ENCODE measurements at regions not wholly inside any gene's neighbourhood (a gene's known extent, or its start where the extent isn't known, plus 50 kb on each side); places are given as distances from the start of the nearest gene placed in this dataset.
"Not testable (repeated sequence)": the region's sequence is repeated elsewhere in the genome, so short reads cannot be mapped to it uniquely, and the experiment has no call there.

GRCh38 chr10:129213256-129213655, 253.8 kb upstream of the MGMT start:
- DNase-seq = no peak

GRCh38 chr10:129213996-129214395, 253.0 kb upstream of the MGMT start:
- DNase-seq = not testable (repeated sequence)

- DNase-seq = no peak
Observed at GRCh38 chr10:129219364-129219763, 247.7 kb upstream of the MGMT start.

GRCh38 chr10:129222436-129222835, 244.6 kb upstream of the MGMT start:
- no peak for DNase-seq

- no peak for DNase-seq
Observed at GRCh38 chr10:129223363-129223762, 243.7 kb upstream of the MGMT start.

DNA sequence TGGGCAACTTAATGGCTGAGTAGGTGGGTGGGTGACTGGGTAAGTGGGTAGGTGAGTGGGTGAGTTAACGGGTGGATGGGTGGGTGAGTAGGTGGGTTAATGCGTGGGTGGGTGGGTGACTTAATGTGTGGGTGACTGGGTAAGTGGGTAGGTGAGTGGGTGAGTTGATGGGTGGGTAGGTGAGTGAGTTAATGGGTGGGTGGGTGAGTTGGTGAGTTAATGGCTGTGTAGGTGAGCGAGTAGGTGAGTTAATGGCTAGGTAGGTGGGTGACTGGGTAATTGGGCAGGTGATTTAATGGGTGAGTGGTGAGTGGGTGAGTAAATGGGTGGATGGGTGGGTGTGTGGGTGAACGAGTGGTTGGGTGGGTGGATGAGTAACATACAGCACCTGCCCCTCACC, 243.0 kb upstream of the MGMT start:
- DNase-seq = no peak

- no peak for DNase-seq
Observed at GRCh38 chr10:129231821-129232220, 235.2 kb upstream of the MGMT start.

- DNase-seq = no peak
Observed at GRCh38 chr10:129233351-129234148, 233.5 kb upstream of the MGMT start.

DNA sequence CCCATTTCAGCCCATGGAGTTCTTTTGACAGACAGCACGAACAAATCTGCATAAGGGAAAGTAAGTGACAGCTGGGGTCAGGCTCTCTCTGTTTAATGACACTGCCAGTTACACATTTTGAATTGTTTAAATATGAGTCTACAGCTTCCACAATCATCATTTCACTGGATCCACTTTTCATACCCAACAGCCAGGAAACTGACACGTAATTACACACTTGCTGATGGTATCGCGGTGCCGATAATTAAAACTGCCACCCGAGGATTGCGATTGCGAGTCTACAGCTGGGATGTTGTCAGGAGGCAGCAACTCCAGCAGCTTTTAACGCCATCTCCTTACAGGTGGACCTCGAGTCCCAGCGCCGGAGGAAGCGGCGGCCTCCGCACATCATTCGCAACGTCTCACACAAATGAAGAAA, 230.8 kb upstream of the MGMT start:
- no peak for DNase-seq

- DNase-seq = no peak
Observed at GRCh38 chr10:129241461-129241860, 225.6 kb upstream of the MGMT start.

- no peak for DNase-seq
Observed at GRCh38 chr10:129244298-129244697, 222.7 kb upstream of the MGMT start.

- no peak for DNase-seq
Observed at GRCh38 chr10:129244757-129245156, 222.3 kb upstream of the MGMT start.

DNA sequence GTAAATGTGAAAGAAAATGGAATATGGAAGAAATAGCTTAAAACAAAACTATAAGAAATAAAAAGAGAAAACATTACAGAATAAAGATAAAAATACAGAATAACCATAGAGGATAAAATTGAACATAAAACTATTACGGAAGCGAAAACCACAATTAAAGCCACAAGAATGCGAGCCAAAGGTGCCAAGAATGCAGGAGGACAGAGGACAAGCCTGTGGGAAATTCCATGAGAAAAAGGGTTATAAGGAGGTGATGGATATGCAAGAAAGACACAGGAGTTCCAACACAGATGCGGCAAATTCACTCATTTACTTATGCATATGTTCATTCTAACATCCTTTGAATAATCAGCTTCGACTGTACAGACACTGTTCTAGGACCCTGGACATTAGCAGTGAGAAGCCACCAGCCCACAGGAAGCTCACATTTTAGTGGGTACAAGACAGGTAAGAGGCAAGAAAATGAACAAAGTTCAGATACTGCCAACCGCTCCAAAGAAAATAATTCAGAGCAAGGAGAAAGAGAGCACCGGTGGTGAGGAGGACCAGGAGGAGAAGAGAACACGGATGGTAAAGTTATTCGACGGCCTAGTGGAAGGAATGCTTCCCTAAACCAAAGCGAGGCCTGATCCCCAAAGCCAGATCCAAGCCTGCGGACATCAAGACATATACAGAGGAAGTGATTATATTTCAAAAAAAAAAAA, 213.7 kb upstream of the MGMT start:
- DNase-seq = no peak

- DNase-seq = no peak
Observed at GRCh38 chr10:129253865-129254179, 213.2 kb upstream of the MGMT start.

- DNase-seq = no peak
Observed at GRCh38 chr10:129258283-129258923, 208.6 kb upstream of the MGMT start.

GRCh38 chr10:129259128-129259815, 207.8 kb upstream of the MGMT start:
- no peak for DNase-seq

DNA sequence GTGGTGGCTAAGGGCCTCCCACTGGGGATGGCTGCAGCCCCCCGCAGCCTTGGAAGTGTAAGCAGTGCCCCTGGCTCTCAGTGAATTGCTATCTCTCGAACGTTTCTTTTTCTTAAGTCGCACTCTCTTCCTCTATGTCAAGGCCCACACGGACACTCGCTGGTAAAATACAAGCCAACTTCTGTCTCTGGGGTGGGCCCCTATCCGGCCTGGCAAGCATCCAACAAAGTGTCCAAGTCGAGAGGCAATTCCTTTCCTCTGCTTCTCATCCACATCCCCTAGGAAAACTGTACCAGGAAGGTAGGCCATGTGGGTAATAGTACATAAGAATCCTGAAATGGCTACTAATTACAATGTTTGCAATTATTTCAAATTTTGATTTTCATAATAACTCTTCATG, 194.9 kb upstream of the MGMT start:
- DNase-seq = no peak

DNA sequence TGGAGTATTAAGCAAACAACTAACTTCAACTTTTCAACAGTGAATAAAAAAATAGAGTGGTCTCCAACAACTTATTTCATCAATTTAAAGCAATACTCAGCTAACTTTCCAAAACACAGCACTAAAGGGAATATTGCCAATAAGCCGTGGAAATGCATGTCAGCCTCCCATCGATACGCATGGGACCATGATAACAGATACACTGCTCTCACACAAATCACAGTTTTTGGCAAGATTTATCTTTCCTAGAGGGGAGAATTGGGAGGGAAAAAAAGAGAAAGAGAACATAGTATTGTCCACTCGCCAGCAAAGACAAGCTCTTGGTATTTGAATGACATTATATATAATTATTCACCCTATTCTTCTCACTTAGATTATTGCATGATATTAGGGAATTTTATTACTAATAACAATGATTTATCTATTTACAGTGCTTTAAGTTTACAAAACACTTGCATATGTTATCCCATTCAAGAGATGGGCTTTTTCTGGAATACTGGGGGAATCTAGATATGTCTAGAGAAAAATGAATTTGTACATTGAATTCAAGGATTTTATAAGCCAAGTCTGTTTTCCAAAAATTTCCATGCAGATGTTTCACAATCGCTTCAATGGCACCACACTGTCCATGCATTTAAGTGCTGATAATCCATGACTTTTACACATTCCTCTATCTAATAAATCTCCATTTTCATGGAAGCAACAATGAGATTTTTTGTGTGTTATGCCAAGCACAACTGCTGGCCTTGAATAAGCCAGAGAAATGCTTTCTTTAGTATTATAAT, 194.0 kb upstream of the MGMT start:
- DNase-seq = no peak

DNA sequence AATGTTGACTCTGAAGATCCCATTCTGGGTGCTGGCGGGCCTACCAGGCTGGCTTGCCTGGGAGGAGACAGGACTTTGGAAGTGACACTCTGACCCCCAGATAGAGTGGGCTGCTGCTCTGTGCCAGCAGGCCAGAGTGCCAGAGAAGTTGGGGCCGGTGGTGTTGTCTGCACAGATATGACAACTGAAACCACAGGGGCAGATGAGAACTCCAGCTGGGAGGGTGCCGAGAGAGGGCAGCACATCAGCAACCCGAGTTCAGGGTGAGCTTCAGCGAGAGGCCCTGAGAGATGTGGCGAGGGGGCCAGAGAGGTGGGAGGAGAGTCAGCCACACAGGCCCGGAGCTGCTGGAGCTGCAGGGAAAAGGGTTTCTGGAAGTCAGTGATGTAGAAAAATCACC, 193.2 kb upstream of the MGMT start:
- no peak for DNase-seq

DNA sequence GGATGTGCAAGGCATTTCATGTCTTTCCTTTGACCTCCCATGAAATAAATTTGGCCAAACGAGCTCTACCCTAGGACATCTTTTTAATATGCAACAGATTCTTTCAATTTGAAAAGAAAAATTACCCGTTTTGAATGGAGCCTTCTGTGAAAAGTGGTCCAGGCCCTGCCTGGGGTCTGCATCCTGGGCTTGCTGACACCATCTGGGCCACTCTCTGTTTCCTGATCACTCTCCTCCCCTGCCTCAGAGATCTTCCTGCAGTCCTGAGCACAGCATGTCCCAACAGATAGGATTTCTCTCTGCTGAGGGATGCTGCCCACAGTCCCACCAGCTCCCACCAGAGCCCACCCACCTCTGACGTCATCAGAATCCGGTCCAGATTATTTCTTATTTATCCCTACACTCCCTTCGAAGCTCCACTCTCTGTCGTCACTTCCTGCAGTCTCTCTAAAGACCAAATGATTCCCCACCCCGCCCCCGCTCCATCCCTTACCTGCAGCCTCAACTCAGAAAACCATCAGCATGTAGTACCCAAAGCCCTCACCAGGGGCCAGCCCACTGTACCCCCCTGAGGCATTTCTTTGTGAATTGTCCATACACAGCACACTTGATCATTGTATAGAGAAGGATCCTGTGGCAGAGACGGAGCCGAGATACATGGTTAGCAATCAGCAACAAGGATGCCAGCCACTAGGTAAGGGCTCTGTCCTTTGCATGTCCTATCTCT, 192.1 kb upstream of the MGMT start:
- DNase-seq = no peak

DNA sequence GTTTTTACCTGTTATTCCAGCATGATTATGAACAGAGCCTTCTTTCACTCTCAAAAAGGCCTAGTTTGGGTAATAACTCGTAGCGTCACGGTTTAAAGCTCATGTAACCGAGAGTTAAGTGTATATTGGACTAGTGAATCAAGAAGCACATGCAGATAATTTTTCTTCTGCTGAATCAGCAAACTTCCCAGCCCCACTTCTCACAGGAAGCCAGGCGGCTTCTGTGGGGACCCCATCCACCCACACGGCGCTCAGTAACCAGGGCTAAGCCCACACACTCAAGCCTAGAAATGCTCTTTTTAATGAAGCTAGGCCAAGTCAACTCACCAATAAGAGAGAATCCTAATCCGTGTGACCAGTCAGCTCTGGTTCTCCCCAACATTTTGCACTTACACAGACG, 191.2 kb upstream of the MGMT start:
- DNase-seq = no peak

- no peak for DNase-seq
Observed at GRCh38 chr10:129277084-129277483, 190.0 kb upstream of the MGMT start.

All from activated naive CD4-positive, alpha-beta T cell treated with Interleukin-2 at 50 U/mL for 16 hours (primary cell).